AG04449 (cell line): ENCODE measurements at regions not wholly inside any gene's neighbourhood (a gene's known extent, or its start where the extent isn't known, plus 50 kb on each side); places are given as distances from the start of the nearest gene placed in this dataset.

Experiments used
- CTCF ChIA-PET: fragments of 350-600 bp; formaldehyde crosslinking; extraction: SDS; loops from one replicate; lab custom pipeline; 2021; ENCODE audit warnings: antibody characterized with exemption; lab: Yijun Ruan, JAX
- POLR2A ChIA-PET: fragments of 400-600, 350-600 bp; formaldehyde crosslinking; extraction: SDS; loops from one replicate; lab custom pipeline; 2020; ENCODE audit warnings: antibody characterized with exemption, inconsistent platforms; lab: Yijun Ruan, JAX
- DNase-seq: peaks from one replicate; pipeline ENCODE4 v3.0.0-alpha.2; 2010; ENCODE audit warnings: low read depth, low spot score
- H3K4me3 ChIP-seq: 2 replicates; pipeline ENCODE4 v1.5.1; 2011; ENCODE audit warnings: low read depth, mild to moderate bottlenecking, control low read depth, low read length
- CTCF ChIP-seq: IDR thresholded peaks from one replicate; pipeline ENCODE4 v1.5.1; 2011; ENCODE audit warnings: mild to moderate bottlenecking, moderate library complexity, low read length, control low read depth, inconsistent platforms; ENCODE audit not compliant: insufficient read depth; ENCODE audit errors: missing control alignments

- CTCF ChIA-PET: no interaction called here
- no peak for TF ChIP-seq CTCF
- no peak for DNase-seq
- POLR2A ChIA-PET: no interaction called here
- H3K4me3 ChIP-seq: no peak overlapping the region
Measured at GRCh38 chr13:104595511-104595910, 1529.3 kb upstream of the SLC10A2 start.

- ChIA-PET CTCF (no interaction called here), POLR2A (no interaction called here)
- no peak overlapping the region for H3K4me3 ChIP-seq
- TF ChIP-seq CTCF: no peak
- no peak for DNase-seq
Measured at GRCh38 chr13:104594806-104595205, 1528.6 kb upstream of the SLC10A2 start.

GRCh38 chr13:104593693-104594092 is 1527.5 kb upstream of the SLC10A2 start:
- ChIA-PET POLR2A (no interaction called here), CTCF (no interaction called here)
- no peak for DNase-seq
- H3K4me3 ChIP-seq: no peak overlapping the region
- TF ChIP-seq CTCF: no peak

GRCh38 chr13:104593251-104593576 is 1527.0 kb upstream of the SLC10A2 start:
- ChIA-PET POLR2A (no interaction called here), CTCF (no interaction called here)
- no peak for DNase-seq
- no peak for TF ChIP-seq CTCF
- no peak overlapping the region for H3K4me3 ChIP-seq

- DNase-seq: no peak
- ChIA-PET CTCF (no interaction called here), POLR2A (no interaction called here)
- no peak for TF ChIP-seq CTCF
- no peak overlapping the region for H3K4me3 ChIP-seq
Measured at GRCh38 chr13:104592545-104593250, 1526.5 kb upstream of the SLC10A2 start.

GRCh38 chr13:104592127-104592526 is 1525.9 kb upstream of the SLC10A2 start:
- H3K4me3 ChIP-seq: no peak overlapping the region
- DNase-seq: no peak
- ChIA-PET CTCF (interaction anchor here (1.2 kb wide), 1 partner anchor 21 kb away, joined by 4 read pairs; no protein-coding TSS in a partner anchor), POLR2A (no interaction called here)
- no peak for TF ChIP-seq CTCF
